ENCODE measurements at regions not wholly inside any gene's neighbourhood (a gene's known extent, or its start where the extent isn't known, plus 50 kb on each side); places are given as distances from the start of the nearest gene placed in this dataset.

- no peak for TF ChIP-seq CTCF (conservative IDR thresholded peaks at IDR 0.05; ENCODE audit: low read length)
- no peak for TF ChIP-seq EZH2phosphoT487 (IDR thresholded peaks at IDR 0.05; ENCODE audit: borderline replicate concordance, low read depth, low read length)
These were observed 133.8 kb upstream of the NAALADL2 start for GRCh38 chr3:174725303-174725702.
